ENCODE measurements at regions not wholly inside any gene's neighbourhood (a gene's known extent, or its start where the extent isn't known, plus 50 kb on each side); places are given as distances from the start of the nearest gene placed in this dataset.

GRCh38 chr2:167493862-167494261, 605.6 kb downstream of the XIRP2 start:
- DNase-seq (ENCODE audit: low read depth), result no peak
- TF ChIP-seq CTCF (IDR thresholded peaks at IDR 0.05; ENCODE audit: low read depth, low read length, missing control alignments), result no peak

GRCh38 chr2:167492486-167492885, 604.2 kb downstream of the XIRP2 start:
- no peak overlapping the region for H3K4me3 ChIP-seq (ENCODE audit: low read depth, low read length)
- DNase-seq (ENCODE audit: low read depth), result no peak
- TF ChIP-seq CTCF (IDR thresholded peaks at IDR 0.05; ENCODE audit: low read depth, low read length, missing control alignments), result no peak

More at GRCh38 chr2:167493862-167494261, 605.6 kb downstream of the XIRP2 start:
- H3K4me3 ChIP-seq (ENCODE audit: low read depth, low read length), result no peak overlapping the region

- DNase-seq (ENCODE audit: low read depth), result no peak
- no peak for TF ChIP-seq CTCF (IDR thresholded peaks at IDR 0.05; ENCODE audit: low read depth, low read length, missing control alignments)
Observed at GRCh38 chr2:167491788-167492187, 603.5 kb downstream of the XIRP2 start.

GRCh38 chr2:167490455-167490854, 602.2 kb downstream of the XIRP2 start:
- TF ChIP-seq CTCF (IDR thresholded peaks at IDR 0.05; ENCODE audit: low read depth, low read length, missing control alignments), result no peak
- DNase-seq (ENCODE audit: low read depth), result no peak
- H3K4me3 ChIP-seq (ENCODE audit: low read depth, low read length), result no peak overlapping the region

More at GRCh38 chr2:167491788-167492187, 603.5 kb downstream of the XIRP2 start:
- H3K4me3 ChIP-seq (ENCODE audit: low read depth, low read length), result no peak overlapping the region

GRCh38 chr2:167489325-167489724, 601.0 kb downstream of the XIRP2 start:
- no peak overlapping the region for H3K4me3 ChIP-seq (ENCODE audit: low read depth, low read length)
- TF ChIP-seq CTCF (IDR thresholded peaks at IDR 0.05; ENCODE audit: low read depth, low read length, missing control alignments), result no peak
- DNase-seq (ENCODE audit: low read depth), result no peak

- no peak overlapping the region for H3K4me3 ChIP-seq (ENCODE audit: low read depth, low read length)
- no peak for TF ChIP-seq CTCF (IDR thresholded peaks at IDR 0.05; ENCODE audit: low read depth, low read length, missing control alignments)
- DNase-seq (ENCODE audit: low read depth), result no peak
Observed at GRCh38 chr2:167487728-167488127, 599.4 kb downstream of the XIRP2 start.

- no peak for TF ChIP-seq CTCF (IDR thresholded peaks at IDR 0.05; ENCODE audit: low read depth, low read length, missing control alignments)
- no peak overlapping the region for H3K4me3 ChIP-seq (ENCODE audit: low read depth, low read length)
- DNase-seq (ENCODE audit: low read depth), result no peak
Observed at GRCh38 chr2:167484875-167485274, 596.6 kb downstream of the XIRP2 start.

Measured in GM12864 (cell line).